PFSK-1 (cell line): ENCODE measurements at regions not wholly inside any gene's neighbourhood (a gene's known extent, or its start where the extent isn't known, plus 50 kb on each side); places are given as distances from the start of the nearest gene placed in this dataset.

ENCODE experiments used
- FOXP2 ChIP-seq: optimal IDR thresholded peaks from 2 replicates; pipeline ENCODE3; 2011; ENCODE audit warnings: borderline replicate concordance, control low read depth, inconsistent platforms; ENCODE audit not compliant: insufficient read depth; ENCODE audit errors: extremely low read length, extremely low read depth
- POLR2AphosphoS5 ChIP-seq: IDR thresholded peaks from 2 replicates; pipeline ENCODE4 v1.6.1; 2012; ENCODE audit warnings: low read depth, mild to moderate bottlenecking, control low read depth, low read length, moderate library complexity
- REST ChIP-seq, 2 experiments: IDR thresholded peaks; 2 replicates each; pipeline versions ENCODE4 v1.6.1 to v1.8.0; 2011 to 2012; ENCODE audit warnings: low read depth in 2 of 2, low read length in 2 of 2, control low read depth in 1 of 2, inconsistent platforms in 1 of 2, mild to moderate bottlenecking in 1 of 2, moderate library complexity in 1 of 2; ENCODE audit not compliant: insufficient read depth in 1 of 2
- SIN3A ChIP-seq: IDR thresholded peaks from 2 replicates; pipeline ENCODE4 v1.6.1; 2012; ENCODE audit warnings: mild to moderate bottlenecking, low read length, moderate library complexity, borderline replicate concordance; ENCODE audit not compliant: insufficient read depth
- TAF1 ChIP-seq: IDR thresholded peaks from 2 replicates; pipeline ENCODE4 v1.6.1; 2012; ENCODE audit warnings: low read length, control low read depth, borderline replicate concordance; ENCODE audit not compliant: insufficient read depth

DNA sequence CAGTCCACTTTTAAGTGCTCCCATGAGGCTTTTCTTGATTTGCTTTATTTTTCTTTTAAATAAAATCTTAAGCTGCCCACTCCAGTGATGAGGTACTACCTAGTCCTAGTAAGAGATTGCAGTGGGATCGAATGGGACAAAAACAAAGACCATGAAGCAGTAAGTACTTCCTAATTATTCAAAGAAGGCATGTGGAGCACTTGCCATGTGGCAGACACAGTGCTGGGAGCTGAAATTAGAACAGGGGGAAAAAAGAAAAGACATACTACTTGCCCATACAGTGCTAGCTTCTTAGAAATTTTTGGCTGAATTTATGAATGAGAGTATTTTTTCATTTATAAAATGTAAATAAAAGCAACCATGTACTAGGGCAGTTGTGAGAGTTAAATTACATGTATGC lies 239.9 kb upstream of the TNC start:
- TF ChIP-seq SIN3A (no peak), REST (IDR thresholded peaks at IDR 0.05; ENCODE audit: insufficient read depth in 1 of 2, low read depth in 2 of 2, low read length in 2 of 2) (no peak), TAF1 (no peak), FOXP2 (no peak), POLR2AphosphoS5 (no peak)

GRCh38 chr9:115359017-115359780 lies 241.2 kb upstream of the TNC start:
- TF ChIP-seq TAF1 = no peak
- no peak for TF ChIP-seq FOXP2
- no peak for TF ChIP-seq REST (IDR thresholded peaks at IDR 0.05; ENCODE audit: insufficient read depth in 1 of 2, low read depth in 2 of 2, low read length in 2 of 2)
- TF ChIP-seq SIN3A = no peak
- no peak for TF ChIP-seq POLR2AphosphoS5

- no peak for TF ChIP-seq SIN3A
- TF ChIP-seq TAF1 = no peak
- TF ChIP-seq FOXP2 = no peak
- no peak for TF ChIP-seq REST (IDR thresholded peaks at IDR 0.05; ENCODE audit: insufficient read depth in 1 of 2, low read depth in 2 of 2, low read length in 2 of 2)
- TF ChIP-seq POLR2AphosphoS5 = no peak
Observed at GRCh38 chr9:115360122-115360521, 242.2 kb upstream of the TNC start.

- TF ChIP-seq TAF1 = no peak
- TF ChIP-seq SIN3A = no peak
- TF ChIP-seq FOXP2 = no peak
- TF ChIP-seq REST (IDR thresholded peaks at IDR 0.05; ENCODE audit: insufficient read depth in 1 of 2, low read depth in 2 of 2, low read length in 2 of 2) = no peak
- no peak for TF ChIP-seq POLR2AphosphoS5
Observed at GRCh38 chr9:115362101-115362500, 244.1 kb upstream of the TNC start.

- TF ChIP-seq TAF1 (no peak), FOXP2 (no peak), REST (IDR thresholded peaks at IDR 0.05; ENCODE audit: insufficient read depth in 1 of 2, low read depth in 2 of 2, low read length in 2 of 2) (no peak), POLR2AphosphoS5 (no peak), SIN3A (no peak)
Observed at GRCh38 chr9:115362640-115363039, 244.7 kb upstream of the TNC start.
